GM12874 (cell line): ENCODE measurements at regions not wholly inside any gene's neighbourhood (a gene's known extent, or its start where the extent isn't known, plus 50 kb on each side); places are given as distances from the start of the nearest gene placed in this dataset.

ENCODE experiments used
- TF ChIP-seq, protein P1 (sequence below): IDR thresholded peaks from 2 replicates; pipeline ENCODE4 v1.5.1; 2011; ENCODE audit warnings: low read depth, mild to moderate bottlenecking, control low read depth, low read length, moderate library complexity; ENCODE audit not compliant: insufficient read depth

- TF ChIP-seq, protein P1, sequence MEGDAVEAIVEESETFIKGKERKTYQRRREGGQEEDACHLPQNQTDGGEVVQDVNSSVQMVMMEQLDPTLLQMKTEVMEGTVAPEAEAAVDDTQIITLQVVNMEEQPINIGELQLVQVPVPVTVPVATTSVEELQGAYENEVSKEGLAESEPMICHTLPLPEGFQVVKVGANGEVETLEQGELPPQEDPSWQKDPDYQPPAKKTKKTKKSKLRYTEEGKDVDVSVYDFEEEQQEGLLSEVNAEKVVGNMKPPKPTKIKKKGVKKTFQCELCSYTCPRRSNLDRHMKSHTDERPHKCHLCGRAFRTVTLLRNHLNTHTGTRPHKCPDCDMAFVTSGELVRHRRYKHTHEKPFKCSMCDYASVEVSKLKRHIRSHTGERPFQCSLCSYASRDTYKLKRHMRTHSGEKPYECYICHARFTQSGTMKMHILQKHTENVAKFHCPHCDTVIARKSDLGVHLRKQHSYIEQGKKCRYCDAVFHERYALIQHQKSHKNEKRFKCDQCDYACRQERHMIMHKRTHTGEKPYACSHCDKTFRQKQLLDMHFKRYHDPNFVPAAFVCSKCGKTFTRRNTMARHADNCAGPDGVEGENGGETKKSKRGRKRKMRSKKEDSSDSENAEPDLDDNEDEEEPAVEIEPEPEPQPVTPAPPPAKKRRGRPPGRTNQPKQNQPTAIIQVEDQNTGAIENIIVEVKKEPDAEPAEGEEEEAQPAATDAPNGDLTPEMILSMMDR: peak; percentile 33
Observed at GRCh38 chr2:186256540-186256939, 229.5 kb upstream of the ZC3H15 start.

DNA sequence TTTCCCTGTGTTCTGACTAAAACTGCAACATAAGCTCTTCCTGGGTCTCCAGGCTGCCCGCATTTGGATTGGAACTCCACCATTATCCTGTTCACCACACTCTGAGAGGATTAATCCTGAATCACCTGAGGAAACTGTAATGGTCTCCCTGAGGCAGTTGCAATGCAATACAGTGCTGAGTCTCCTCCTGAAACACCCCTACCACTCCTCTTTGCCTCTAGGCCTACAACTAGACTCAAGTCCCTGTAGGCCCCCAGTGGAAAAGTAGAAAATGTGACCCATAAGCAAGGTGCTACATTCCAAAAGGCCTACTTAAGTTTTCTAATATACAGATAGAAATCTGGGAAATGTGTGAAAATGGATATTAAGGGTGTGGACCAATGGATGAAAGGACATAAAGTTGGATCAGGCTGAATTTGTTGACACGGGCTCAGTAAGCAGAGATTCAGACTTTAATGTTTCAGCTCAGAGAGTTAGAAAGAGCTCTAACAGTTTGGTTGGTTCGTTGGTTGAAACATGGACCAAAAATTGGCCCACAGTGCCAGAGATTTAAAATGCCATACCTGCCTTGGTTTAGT is 222.3 kb upstream of the ZC3H15 start:
- TF ChIP-seq, protein P1: no peak

- TF ChIP-seq, protein P1: no peak
Observed at GRCh38 chr2:186269536-186269935, 216.5 kb upstream of the ZC3H15 start.

DNA sequence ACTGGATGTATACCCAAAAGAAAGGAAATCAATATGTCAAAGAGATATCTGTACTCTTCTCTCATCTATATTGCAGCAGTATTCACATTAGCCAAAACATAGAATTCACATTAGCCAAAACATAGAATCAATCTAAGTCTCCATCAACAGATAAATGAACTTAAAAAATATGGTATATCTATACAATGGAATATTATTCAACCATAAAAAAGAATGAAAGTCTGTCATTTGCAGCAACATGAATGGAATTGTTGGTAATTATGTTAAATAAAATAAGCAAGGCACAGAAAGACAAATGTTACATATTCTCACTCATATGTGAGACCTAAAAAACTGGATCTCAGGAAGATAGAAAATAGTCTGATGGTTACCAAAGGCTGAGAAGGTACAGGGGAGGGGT is 212.1 kb upstream of the ZC3H15 start:
- TF ChIP-seq, protein P1: no peak

- TF ChIP-seq, protein P1: no peak
Observed at GRCh38 chr2:186274936-186275575, 211.0 kb upstream of the ZC3H15 start.

DNA sequence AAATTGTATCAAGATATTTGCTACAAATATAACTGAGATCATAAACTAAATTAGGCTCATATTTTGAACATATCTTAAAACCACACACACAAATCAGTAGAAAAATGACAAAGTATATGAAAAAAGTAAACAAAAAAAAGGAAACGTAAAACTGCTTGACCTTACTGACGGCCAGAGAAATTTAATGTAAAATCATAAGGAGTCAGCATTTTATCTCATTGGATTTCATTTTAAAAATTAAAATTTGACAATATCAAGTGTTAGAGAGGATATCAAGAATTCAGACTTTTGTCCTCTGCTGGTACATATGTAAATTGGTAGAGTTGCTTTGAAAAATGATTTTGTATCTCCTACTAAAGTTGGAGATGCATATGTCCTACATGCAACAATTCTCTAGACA is 209.2 kb upstream of the ZC3H15 start:
- TF ChIP-seq, protein P1: no peak

DNA sequence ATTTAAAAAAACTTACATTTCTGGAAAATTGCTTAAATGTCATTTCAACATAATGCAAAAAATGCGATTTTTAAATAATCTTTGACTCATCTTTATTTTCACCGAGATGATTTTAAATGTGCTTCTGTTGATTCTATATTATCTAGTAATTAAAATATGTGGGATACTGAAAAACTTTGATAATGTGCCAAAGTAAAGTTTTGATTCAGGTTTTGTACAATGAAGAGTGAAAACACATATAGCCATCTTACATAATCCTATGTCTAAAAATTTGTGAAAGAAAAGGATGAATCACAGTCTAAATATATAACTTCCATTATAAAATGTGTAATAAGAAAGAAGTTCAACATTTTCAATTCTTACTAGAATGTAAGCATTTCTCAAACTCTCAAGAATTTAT is 204.3 kb upstream of the ZC3H15 start:
- TF ChIP-seq, protein P1: no peak
